GM21515 (cell line): ENCODE measurements at regions not wholly inside any gene's neighbourhood (a gene's known extent, or its start where the extent isn't known, plus 50 kb on each side); places are given as distances from the start of the nearest gene placed in this dataset.

Source experiments
- ATAC-seq: cut with Tn5 transposase; IDR thresholded peaks from one replicate; pipeline ENCODE4 v1.9.1; 2021; ENCODE audit not compliant: unreplicated experiment

GRCh38 chr2:200171731-200172482 lies 134.6 kb upstream of the SPATS2L start:
- ATAC-seq = no peak

DNA sequence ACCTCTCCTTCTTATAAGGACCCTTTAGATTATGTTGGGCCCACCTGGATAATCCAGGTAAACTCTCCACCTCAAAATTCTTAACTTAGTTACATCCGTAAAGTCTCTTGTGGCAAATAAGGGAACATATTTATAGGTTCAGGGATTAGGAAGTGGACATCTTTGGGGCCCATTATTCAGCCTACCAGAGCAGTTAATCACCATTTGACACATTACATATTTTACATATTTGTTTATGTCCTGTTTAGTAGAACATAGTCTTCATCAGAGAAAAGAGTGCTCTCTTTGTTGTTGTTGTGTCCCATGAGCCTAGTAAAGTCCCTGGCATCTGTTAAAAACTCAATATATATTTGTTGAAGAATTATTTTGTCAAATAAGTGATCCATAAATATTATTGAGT lies 134.0 kb upstream of the SPATS2L start:
- no peak for ATAC-seq

- no peak for ATAC-seq
Measured at GRCh38 chr2:200172944-200173581, 133.4 kb upstream of the SPATS2L start.

GRCh38 chr2:200173691-200174090 lies 132.8 kb upstream of the SPATS2L start:
- no peak for ATAC-seq

DNA sequence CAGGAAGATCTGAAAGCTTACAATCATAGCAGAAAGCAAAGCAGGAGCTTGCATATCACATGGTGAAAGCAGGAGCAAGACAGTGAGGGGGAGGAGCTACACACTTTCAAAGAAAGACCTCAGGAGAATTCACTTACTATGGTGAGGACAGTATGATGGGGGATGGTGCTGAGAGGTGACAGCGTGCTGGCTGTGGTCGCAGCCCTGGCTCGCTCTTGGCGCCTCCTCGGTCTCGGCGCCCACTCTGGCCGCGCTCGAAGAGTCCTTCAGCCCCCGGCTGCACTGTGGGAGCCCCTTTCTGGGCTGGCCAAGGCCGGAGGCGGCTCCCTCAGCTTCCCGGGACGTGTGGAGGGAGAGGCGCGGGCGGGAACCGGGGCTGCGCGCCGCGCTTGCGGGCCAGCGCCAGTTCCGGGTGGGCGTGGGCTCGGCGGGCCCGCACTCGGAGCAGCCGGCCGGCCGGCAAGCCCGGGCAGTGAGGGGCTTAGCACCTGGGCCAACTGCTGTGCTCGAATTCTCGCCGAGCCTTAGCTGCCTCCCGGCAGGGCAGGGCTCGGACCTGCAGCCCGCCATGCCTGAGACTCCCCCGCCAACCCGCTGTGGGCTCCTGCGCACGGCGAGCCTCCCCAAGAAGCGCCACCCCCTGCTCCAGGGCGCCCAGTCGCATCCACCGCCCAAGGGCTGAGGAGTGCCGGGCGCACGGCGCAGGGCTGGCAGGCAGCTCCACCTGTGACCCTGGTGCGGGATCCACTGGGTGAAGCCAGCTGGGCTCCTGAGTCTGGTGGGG lies 131.9 kb upstream of the SPATS2L start:
- no peak for ATAC-seq

- no peak for ATAC-seq
Measured at GRCh38 chr2:200177971-200178911, 128.3 kb upstream of the SPATS2L start.

- no peak for ATAC-seq
Measured at GRCh38 chr2:200179151-200179550, 127.3 kb upstream of the SPATS2L start.

- ATAC-seq = no peak
Measured at GRCh38 chr2:200180943-200181342, 125.5 kb upstream of the SPATS2L start.

- no peak for ATAC-seq
Measured at GRCh38 chr2:200181755-200182154, 124.7 kb upstream of the SPATS2L start.

DNA sequence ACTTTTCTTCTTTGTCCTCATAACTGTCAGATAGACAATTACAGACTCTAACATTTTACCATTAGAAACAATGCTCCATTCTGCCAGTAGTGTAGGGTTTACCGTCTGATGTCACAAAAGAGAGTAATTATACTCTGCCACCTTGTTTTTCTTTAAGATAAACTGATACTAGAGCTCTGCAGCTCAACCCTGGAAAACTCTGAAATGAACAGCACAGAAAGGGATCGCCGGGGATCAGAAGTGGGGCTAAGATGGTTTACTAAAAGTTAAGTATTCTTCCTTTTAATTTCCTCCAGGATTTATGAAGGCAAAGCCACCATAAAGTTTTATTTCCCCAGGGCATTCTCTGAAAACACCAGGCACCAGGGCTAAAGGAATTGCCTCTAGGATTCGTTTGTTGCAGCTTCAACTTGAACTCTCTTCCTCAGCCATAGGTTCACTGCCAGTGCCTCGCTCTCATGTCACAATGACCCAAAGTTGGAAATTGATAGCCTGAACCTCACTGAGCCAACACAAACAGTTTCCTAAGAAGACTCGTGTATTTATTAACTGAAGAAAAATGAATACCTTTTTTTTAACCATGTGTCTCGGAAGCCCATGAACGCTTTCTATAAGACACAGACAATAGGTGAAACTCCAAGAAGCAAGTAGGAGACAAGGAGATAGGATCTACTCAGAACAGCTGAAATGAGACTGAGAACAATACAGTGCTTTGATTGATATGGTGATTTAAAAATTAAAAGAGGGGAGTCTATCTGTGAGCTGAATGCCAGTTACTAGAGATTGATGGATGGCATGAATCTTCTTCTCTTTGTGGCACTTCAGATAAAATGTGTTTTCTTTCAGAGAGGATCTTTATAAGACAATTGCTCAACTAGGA lies 121.5 kb upstream of the SPATS2L start:
- ATAC-seq = no peak

GRCh38 chr2:200185628-200186000 lies 120.9 kb upstream of the SPATS2L start:
- ATAC-seq = no peak

DNA sequence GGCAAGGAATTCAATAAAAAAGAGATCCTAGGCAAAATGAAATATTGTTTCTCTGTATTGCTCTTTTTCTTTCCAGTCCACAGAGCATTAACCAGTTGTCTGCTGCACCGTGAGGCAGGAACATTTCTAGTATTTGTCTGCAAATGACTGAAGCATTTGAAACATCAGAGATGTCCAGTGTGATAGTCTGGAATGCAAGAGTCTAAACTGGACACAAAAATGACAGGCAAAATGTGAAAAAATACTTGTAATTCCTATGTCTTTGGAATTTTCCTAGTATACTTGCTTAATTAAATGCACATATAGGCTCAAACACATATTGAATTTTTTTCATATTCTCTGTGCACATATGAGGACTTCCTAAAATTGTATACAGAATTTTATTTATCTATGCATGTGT lies 120.5 kb upstream of the SPATS2L start:
- ATAC-seq = no peak

- no peak for ATAC-seq
Measured at GRCh38 chr2:200188876-200189275, 117.6 kb upstream of the SPATS2L start.

- ATAC-seq = no peak
Measured at GRCh38 chr2:200189964-200190363, 116.5 kb upstream of the SPATS2L start.

DNA sequence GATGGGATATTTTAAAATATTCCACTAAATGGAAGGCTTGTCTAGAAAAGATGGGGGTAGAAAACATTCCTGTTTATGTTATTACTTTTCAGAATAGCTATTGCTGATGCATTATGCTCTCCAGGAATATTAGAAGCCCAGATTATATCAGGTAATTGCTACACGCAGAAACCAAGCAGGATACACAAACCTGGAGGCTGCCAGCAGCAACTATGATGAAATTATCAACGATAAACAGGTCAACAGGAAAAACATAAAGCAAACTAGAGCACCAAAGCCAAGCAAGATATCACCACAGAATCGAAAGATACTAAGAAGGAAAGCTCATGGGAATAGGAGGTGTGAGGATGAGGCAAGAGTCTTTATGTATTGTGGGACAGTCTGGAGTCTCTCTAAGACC lies 113.2 kb upstream of the SPATS2L start:
- ATAC-seq = no peak

GRCh38 chr2:200193791-200194190 lies 112.7 kb upstream of the SPATS2L start:
- no peak for ATAC-seq

DNA sequence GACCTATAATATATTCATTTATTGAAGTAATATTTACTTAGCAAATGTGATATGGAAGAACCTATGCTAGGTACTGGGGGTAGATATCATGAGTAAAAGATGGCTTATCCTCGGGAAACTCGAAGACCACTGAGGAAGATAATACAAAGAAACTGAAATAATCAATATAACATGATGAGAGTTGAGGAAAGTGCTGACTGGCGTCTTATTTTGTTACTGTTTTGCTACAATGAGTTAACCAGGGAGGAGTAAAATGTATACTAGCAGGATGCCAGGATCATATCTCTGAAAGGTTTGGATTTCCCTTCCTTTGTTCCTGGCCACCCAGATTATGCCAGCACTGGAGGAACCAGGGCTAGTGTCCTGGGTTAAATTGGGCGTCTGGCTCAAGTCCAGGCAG lies 111.7 kb upstream of the SPATS2L start:
- no peak for ATAC-seq

DNA sequence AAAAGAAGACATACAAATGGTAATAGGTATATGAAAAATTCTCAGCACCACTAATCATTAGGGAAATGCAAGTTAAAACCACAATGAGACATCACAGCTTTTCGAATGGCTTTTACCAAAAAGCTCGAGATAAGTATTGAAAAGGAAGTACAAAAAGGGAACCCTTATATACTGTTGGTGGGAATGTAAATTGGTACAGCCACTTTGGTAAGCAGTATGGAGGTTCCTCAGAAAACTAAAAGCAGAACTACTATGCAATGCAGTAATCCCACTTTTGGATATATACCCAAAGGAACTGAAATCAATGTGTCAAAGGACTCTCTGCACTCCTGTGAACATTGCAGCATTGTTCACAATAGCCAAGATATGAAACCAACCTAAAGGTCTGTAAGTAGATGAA lies 107.5 kb upstream of the SPATS2L start:
- no peak for ATAC-seq

GRCh38 chr2:200199576-200200263 lies 106.8 kb upstream of the SPATS2L start:
- ATAC-seq = no peak
